ENCODE measurements at regions not wholly inside any gene's neighbourhood (a gene's known extent, or its start where the extent isn't known, plus 50 kb on each side); places are given as distances from the start of the nearest gene placed in this dataset.

GRCh38 chr5:133782736-133783135 lies 170.4 kb upstream of the FSTL4 start:
- DNase-seq (ENCODE audit: low spot score) (no peak), ATAC-seq (ENCODE audit: insufficient number of reproducible peaks, low FRiP score, low read depth) (no peak)
- Histone ChIP-seq H3K4me3 (no peak overlapping the region), H3K9me3 (no peaks in the 10 kb centered on the region), H3K27ac (no peak overlapping the region), H3K4me1 (ENCODE audit: control insufficient read depth in 1 of 2, low read depth in 2 of 2) (peaks cover 0 to 7% of the 10 kb centered on the region in 2 donors), H3K36me3 (no peaks in the 10 kb centered on the region), H3K27me3 (replicated peaks; ENCODE audit: insufficient read depth) (no peaks in the 10 kb centered on the region)
- TF ChIP-seq CTCF (IDR thresholded peaks at IDR 0.05): no peak

GRCh38 chr5:133781436-133782225 lies 169.3 kb upstream of the FSTL4 start:
- no peak for TF ChIP-seq CTCF (IDR thresholded peaks at IDR 0.05)
- H3K36me3 ChIP-seq: no peaks in the 10 kb centered on the region
- DNase-seq (ENCODE audit: low spot score) (no peak), ATAC-seq (ENCODE audit: insufficient number of reproducible peaks, low FRiP score, low read depth) (no peak)
- no peaks in the 10 kb centered on the region for H3K9me3 ChIP-seq
- no peak overlapping the region for H3K4me3 ChIP-seq
- peaks cover 0 to 7% of the 10 kb centered on the region in 2 donors for H3K4me1 ChIP-seq (ENCODE audit: control insufficient read depth in 1 of 2, low read depth in 2 of 2)
- no peaks in the 10 kb centered on the region for H3K27me3 ChIP-seq (replicated peaks; ENCODE audit: insufficient read depth)
- no peak overlapping the region for H3K27ac ChIP-seq

- DNase-seq (ENCODE audit: low spot score): no peak
- H3K4me1 ChIP-seq (ENCODE audit: control insufficient read depth in 1 of 2, low read depth in 2 of 2): peaks cover 0 to 7% of the 10 kb centered on the region in 2 donors
- no peak for TF ChIP-seq CTCF (IDR thresholded peaks at IDR 0.05)
- ATAC-seq (ENCODE audit: insufficient number of reproducible peaks, low FRiP score, low read depth): no peak
- no peaks in the 10 kb centered on the region for H3K27me3 ChIP-seq (replicated peaks; ENCODE audit: insufficient read depth)
- no peak overlapping the region for H3K4me3 ChIP-seq
- no peak overlapping the region for H3K27ac ChIP-seq
- no peaks in the 10 kb centered on the region for H3K9me3 ChIP-seq
- no peaks in the 10 kb centered on the region for H3K36me3 ChIP-seq
These were observed 168.4 kb upstream of the FSTL4 start for GRCh38 chr5:133780619-133781280.

- peaks cover 0 to 7% of the 10 kb centered on the region in 2 donors for H3K4me1 ChIP-seq (ENCODE audit: control insufficient read depth in 1 of 2, low read depth in 2 of 2)
- ATAC-seq (ENCODE audit: insufficient number of reproducible peaks, low FRiP score, low read depth) (no peak), DNase-seq (ENCODE audit: low spot score) (no peak)
- TF ChIP-seq CTCF (IDR thresholded peaks at IDR 0.05): no peak
- H3K27me3 ChIP-seq (replicated peaks; ENCODE audit: insufficient read depth): no peaks in the 10 kb centered on the region
- H3K27ac ChIP-seq: no peak overlapping the region
- H3K4me3 ChIP-seq: no peak overlapping the region
- no peaks in the 10 kb centered on the region for H3K36me3 ChIP-seq
- H3K9me3 ChIP-seq: no peaks in the 10 kb centered on the region
These were observed 167.6 kb upstream of the FSTL4 start for GRCh38 chr5:133779828-133780475.

GRCh38 chr5:133778636-133779035 lies 166.3 kb upstream of the FSTL4 start:
- Histone ChIP-seq H3K27ac (no peak overlapping the region), H3K27me3 (replicated peaks; ENCODE audit: insufficient read depth) (no peaks in the 10 kb centered on the region), H3K4me3 (no peak overlapping the region), H3K36me3 (no peaks in the 10 kb centered on the region), H3K4me1 (ENCODE audit: control insufficient read depth in 1 of 2, low read depth in 2 of 2) (peaks cover 0 to 7% of the 10 kb centered on the region in 2 donors), H3K9me3 (no peaks in the 10 kb centered on the region)
- TF ChIP-seq CTCF (IDR thresholded peaks at IDR 0.05): no peak
- ATAC-seq (ENCODE audit: insufficient number of reproducible peaks, low FRiP score, low read depth) (no peak), DNase-seq (ENCODE audit: low spot score) (no peak)

All from thoracic aorta (tissue), 2 donors.